Natural killer cell (primary cell): ENCODE measurements at regions not wholly inside any gene's neighbourhood (a gene's known extent, or its start where the extent isn't known, plus 50 kb on each side); places are given as distances from the start of the nearest gene placed in this dataset.

Experiments
- ATAC-seq, 3 donors: fragments of 150-1000 bp in 2 of 3; fragments of 200-7000 bp in 1 of 3; cut with Tn5 transposase; 1 replicate in 1 of 3; 2 replicates in 2 of 3; pipeline ENCODE4 v1.10.0; 2021; ENCODE audit warnings: mild to moderate bottlenecking in 2 of 3, moderate library complexity in 2 of 3
- DNase-seq, 2 donors: peaks; one replicate each; pipeline versions ENCODE4 v3.0.0 to v3.0.0-alpha.2; 2013 to 2021; ENCODE audit warnings: mixed read lengths in 1 of 2
- H3K27ac ChIP-seq: one replicate; pipeline ENCODE4 v1.5.1; 2013; ENCODE audit warnings: mild to moderate bottlenecking, low read length
- H3K27me3 ChIP-seq: one replicate; pipeline ENCODE4 v1.6.1; 2013; ENCODE audit warnings: low read length; ENCODE audit not compliant: control insufficient read depth, insufficient read depth
- H3K36me3 ChIP-seq: one replicate; pipeline ENCODE4 v1.6.1; 2013; ENCODE audit warnings: low read length; ENCODE audit not compliant: control insufficient read depth, insufficient read depth
- H3K4me1 ChIP-seq: one replicate; pipeline ENCODE4 v1.6.1; 2013; ENCODE audit warnings: low read length; ENCODE audit not compliant: control insufficient read depth, insufficient read depth
- H3K4me3 ChIP-seq: one replicate; pipeline ENCODE4 v1.5.1; 2013; ENCODE audit warnings: low read length
- H3K9me3 ChIP-seq: one replicate; pipeline ENCODE4 v1.6.1; 2013; ENCODE audit warnings: low read length; ENCODE audit not compliant: control insufficient read depth, insufficient read depth
- H3K27ac Mint-ChIP-seq, 2 donors: one replicate each; pipeline ENCODE4 v1.8.0; 2022; ENCODE audit warnings: mild to moderate bottlenecking in 2 of 2, mixed read lengths in 2 of 2, moderate library complexity in 1 of 2
- H3K27me3 Mint-ChIP-seq, 2 donors: one replicate each; pipeline ENCODE4 v1.8.0; 2022; ENCODE audit warnings: low read depth in 2 of 2, mixed read lengths in 2 of 2
- H3K36me3 Mint-ChIP-seq: one replicate; pipeline ENCODE4 v1.8.0; 2022; ENCODE audit warnings: mixed read lengths
- H3K4me1 Mint-ChIP-seq, 2 donors: one replicate each; pipeline ENCODE4 v1.8.0; 2022; ENCODE audit warnings: mixed read lengths in 2 of 2
- H3K4me3 Mint-ChIP-seq: one replicate; pipeline ENCODE4 v1.8.0; 2022; ENCODE audit warnings: mild to moderate bottlenecking, moderate library complexity, mixed read lengths
- H3K9me3 Mint-ChIP-seq, 2 donors: one replicate each; pipeline ENCODE4 v1.8.0; 2022; ENCODE audit warnings: mixed read lengths in 2 of 2
- WGBS: methylation state at CpG from one replicate; pipeline ENCODE4 v1.1.7; 2013; ENCODE audit warnings: missing lambda C conversion rate; ENCODE audit not compliant: insufficient coverage; 5-methylcytosine and 5-hydroxymethylcytosine counted together
- intact Hi-C: fragments of 100-400 bp; cut with micrococcal nuclease; formaldehyde crosslinking; loops from one replicate; pipeline ENCODE4 v1.14.2; 2022
- TF ChIP-seq, protein P1 (sequence below): fragments of 200-600 bp; IDR thresholded peaks from one replicate; pipeline ENCODE4 v1.8.0; 2022; ENCODE audit warnings: antibody characterized with exemption

GRCh38 chr7:96855691-96856090, 146.0 kb upstream of the SEM1 start:
- peaks cover 0 to 2% of the 10 kb centered on the region in 2 donors for H3K9me3 Mint-ChIP-seq

DNA sequence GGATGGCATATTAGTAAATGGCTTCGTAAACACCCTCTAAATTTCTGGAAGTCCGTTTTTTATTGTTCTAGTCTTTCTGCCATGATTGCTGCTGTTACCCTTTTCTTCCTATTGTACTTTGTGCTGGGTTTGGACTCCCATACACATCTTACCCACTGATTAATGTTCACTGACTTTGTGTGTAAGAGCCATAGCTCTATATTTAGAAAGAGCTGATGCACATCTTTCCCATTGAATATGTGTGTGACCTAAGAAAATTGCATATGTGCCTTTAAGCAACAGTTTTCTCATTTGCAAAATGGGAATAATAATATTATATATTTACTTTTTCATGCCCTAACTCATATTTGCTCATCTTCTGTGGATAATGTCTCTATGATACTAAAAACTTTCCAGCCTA, 135.8 kb upstream of the DLX6 start:
- DNase-seq = no peak
- TF ChIP-seq, protein P1, sequence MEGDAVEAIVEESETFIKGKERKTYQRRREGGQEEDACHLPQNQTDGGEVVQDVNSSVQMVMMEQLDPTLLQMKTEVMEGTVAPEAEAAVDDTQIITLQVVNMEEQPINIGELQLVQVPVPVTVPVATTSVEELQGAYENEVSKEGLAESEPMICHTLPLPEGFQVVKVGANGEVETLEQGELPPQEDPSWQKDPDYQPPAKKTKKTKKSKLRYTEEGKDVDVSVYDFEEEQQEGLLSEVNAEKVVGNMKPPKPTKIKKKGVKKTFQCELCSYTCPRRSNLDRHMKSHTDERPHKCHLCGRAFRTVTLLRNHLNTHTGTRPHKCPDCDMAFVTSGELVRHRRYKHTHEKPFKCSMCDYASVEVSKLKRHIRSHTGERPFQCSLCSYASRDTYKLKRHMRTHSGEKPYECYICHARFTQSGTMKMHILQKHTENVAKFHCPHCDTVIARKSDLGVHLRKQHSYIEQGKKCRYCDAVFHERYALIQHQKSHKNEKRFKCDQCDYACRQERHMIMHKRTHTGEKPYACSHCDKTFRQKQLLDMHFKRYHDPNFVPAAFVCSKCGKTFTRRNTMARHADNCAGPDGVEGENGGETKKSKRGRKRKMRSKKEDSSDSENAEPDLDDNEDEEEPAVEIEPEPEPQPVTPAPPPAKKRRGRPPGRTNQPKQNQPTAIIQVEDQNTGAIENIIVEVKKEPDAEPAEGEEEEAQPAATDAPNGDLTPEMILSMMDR = no peak
- no peak for ATAC-seq
- no peak overlapping the region for H3K4me3 Mint-ChIP-seq
- no peaks in the 10 kb centered on the region for H3K36me3 ChIP-seq
- WGBS = 89% methylated on average over 2 of the region's 2 CpGs
- H3K9me3 Mint-ChIP-seq = no peaks in the 10 kb centered on the region
- H3K9me3 ChIP-seq = no peaks in the 10 kb centered on the region
- H3K27ac ChIP-seq = no peak overlapping the region
- H3K27ac Mint-ChIP-seq = no peak overlapping the region
- no peaks in the 10 kb centered on the region for H3K4me1 Mint-ChIP-seq
- H3K4me3 ChIP-seq = no peak overlapping the region
- peaks cover 10 to 19% of the 10 kb centered on the region in 2 donors for H3K27me3 Mint-ChIP-seq
- intact Hi-C loops = no loop called here
- H3K4me1 ChIP-seq = no peaks in the 10 kb centered on the region
- H3K27me3 ChIP-seq = peaks cover 2% of the 10 kb centered on the region
- H3K36me3 Mint-ChIP-seq = no peaks in the 10 kb centered on the region

More at GRCh38 chr7:96855691-96856090, 146.0 kb upstream of the SEM1 start:
- Histone ChIP-seq H3K4me1 (no peaks in the 10 kb centered on the region), H3K9me3 (no peaks in the 10 kb centered on the region), H3K36me3 (no peaks in the 10 kb centered on the region), H3K4me3 (no peak overlapping the region), H3K27me3 (no peaks in the 10 kb centered on the region), H3K27ac (no peak overlapping the region)
- ATAC-seq = no peak
- no peak for DNase-seq
- Mint-ChIP-seq H3K27me3 (peaks cover 6 to 12% of the 10 kb centered on the region in 2 donors), H3K27ac (no peak overlapping the region), H3K4me1 (no peaks in the 10 kb centered on the region), H3K4me3 (no peak overlapping the region), H3K36me3 (no peaks in the 10 kb centered on the region)
- intact Hi-C loops = no loop called here
- WGBS = no CpG with 5 or more reads among the region's 1 CpG
- TF ChIP-seq, protein P1 = no peak

- ATAC-seq = no peak
- intact Hi-C loops = no loop called here
Measured at GRCh38 chr7:96870185-96870584, 135.2 kb upstream of the DLX6 start.

DNA sequence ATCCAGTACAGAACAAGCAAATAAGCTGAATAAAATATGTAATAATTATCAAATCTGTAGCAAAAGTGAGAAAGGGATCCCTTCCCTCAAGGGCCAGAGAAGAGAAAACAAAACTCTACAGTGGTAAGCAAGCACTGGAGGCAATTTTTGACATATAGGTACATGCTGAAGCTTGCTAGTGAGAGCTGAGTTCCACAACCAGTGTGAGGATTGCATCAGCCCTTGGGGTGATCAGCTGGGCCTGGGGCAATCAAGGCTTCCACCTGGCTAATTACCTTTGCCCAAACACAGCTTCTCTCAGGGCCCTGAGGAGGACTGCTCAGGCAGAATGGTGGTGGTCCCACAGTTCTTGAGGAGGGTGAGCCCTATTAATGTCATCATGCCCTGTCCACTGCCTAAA, 134.4 kb upstream of the DLX6 start:
- Mint-ChIP-seq H3K27ac (no peak overlapping the region), H3K4me1 (no peaks in the 10 kb centered on the region), H3K27me3 (peaks cover 10 to 17% of the 10 kb centered on the region in 2 donors), H3K9me3 (no peaks in the 10 kb centered on the region), H3K4me3 (no peak overlapping the region), H3K36me3 (no peaks in the 10 kb centered on the region)
- no peak for DNase-seq
- Histone ChIP-seq H3K4me1 (no peaks in the 10 kb centered on the region), H3K27ac (no peak overlapping the region), H3K27me3 (peaks cover 2% of the 10 kb centered on the region), H3K9me3 (no peaks in the 10 kb centered on the region), H3K36me3 (no peaks in the 10 kb centered on the region), H3K4me3 (no peak overlapping the region)
- no peak for ATAC-seq
- intact Hi-C loops = no loop called here
- TF ChIP-seq, protein P1 = no peak

More at GRCh38 chr7:96870185-96870584, 135.2 kb upstream of the DLX6 start:
- H3K36me3 ChIP-seq = no peaks in the 10 kb centered on the region
- WGBS = no CpG with 5 or more reads among the region's 2 CpGs
- Mint-ChIP-seq H3K4me3 (no peak overlapping the region), H3K27me3 (peaks cover 10 to 19% of the 10 kb centered on the region in 2 donors), H3K36me3 (no peaks in the 10 kb centered on the region), H3K4me1 (no peaks in the 10 kb centered on the region), H3K27ac (no peak overlapping the region), H3K9me3 (no peaks in the 10 kb centered on the region)
- no peak for DNase-seq
- no peaks in the 10 kb centered on the region for H3K9me3 ChIP-seq
- TF ChIP-seq, protein P1 = no peak
- peaks cover 2% of the 10 kb centered on the region for H3K27me3 ChIP-seq
- no peak overlapping the region for H3K27ac ChIP-seq
- no peak overlapping the region for H3K4me3 ChIP-seq
- no peaks in the 10 kb centered on the region for H3K4me1 ChIP-seq
